IgD-negative memory B cell (primary cell): ENCODE measurements at regions not wholly inside any gene's neighbourhood (a gene's known extent, or its start where the extent isn't known, plus 50 kb on each side); places are given as distances from the start of the nearest gene placed in this dataset.
A peak's percentile ranks its signal among the peaks of the same experiment; 100 is the strongest.
"Not testable (repeated sequence)": the region's sequence is repeated elsewhere in the genome, so short reads cannot be mapped to it uniquely, and the experiment has no call there.

Source experiments
- H3K27ac Mint-ChIP-seq, 3 donors: one replicate each; pipeline ENCODE4 v1.8.0; 2020 to 2022; ENCODE audit warnings: mild to moderate bottlenecking in 3 of 3, mixed read lengths in 3 of 3, moderate library complexity in 1 of 3
- H3K27me3 Mint-ChIP-seq: one replicate; pipeline ENCODE4 v1.8.0; 2021; ENCODE audit warnings: mixed read lengths
- H3K36me3 Mint-ChIP-seq: one replicate; pipeline ENCODE4 v1.8.0; 2020; ENCODE audit warnings: mild to moderate bottlenecking, mixed read lengths
- H3K4me1 Mint-ChIP-seq, 3 donors: one replicate each; pipeline ENCODE4 v1.8.0; 2020 to 2022; ENCODE audit warnings: mixed read lengths in 3 of 3, mild to moderate bottlenecking in 1 of 3
- H3K4me3 Mint-ChIP-seq, 4 donors: one replicate each; pipeline ENCODE4 v1.8.0; 2020 to 2022; ENCODE audit warnings: mild to moderate bottlenecking in 4 of 4, mixed read lengths in 4 of 4, moderate library complexity in 3 of 4
- H3K9me3 Mint-ChIP-seq, 3 donors: one replicate each; pipeline ENCODE4 v1.8.0; 2020 to 2021; ENCODE audit warnings: mixed read lengths in 3 of 3, mild to moderate bottlenecking in 1 of 3

- Mint-ChIP-seq H3K4me1 (peaks cover 46 to 62% (median 60%) of the 10 kb centered on the region in 3 donors), H3K27ac (no peak overlapping the region), H3K4me3 (no peak overlapping the region), H3K36me3 (no peaks in the 10 kb centered on the region), H3K27me3 (peaks cover 2% of the 10 kb centered on the region), H3K9me3 (no peaks in the 10 kb centered on the region)
These were observed 109.0 kb downstream of the ANXA3 start for GRCh38 chr4:78660559-78660958.

GRCh38 chr4:78661086-78661690, 109.6 kb downstream of the ANXA3 start:
- no peaks in the 10 kb centered on the region for H3K36me3 Mint-ChIP-seq
- H3K9me3 Mint-ChIP-seq: no peaks in the 10 kb centered on the region
- H3K27ac Mint-ChIP-seq: peak overlapping the region in 2 of 3 donors; percentile 2 to 35
- peaks cover 2% of the 10 kb centered on the region for H3K27me3 Mint-ChIP-seq
- H3K4me3 Mint-ChIP-seq: peak overlapping the region in 3 of 4 donors; percentile 0 to 88 (median 30)
- peaks cover 44 to 58% (median 58%) of the 10 kb centered on the region in 3 donors for H3K4me1 Mint-ChIP-seq

GRCh38 chr4:78661921-78662521, 110.5 kb downstream of the ANXA3 start:
- Mint-ChIP-seq H3K36me3 (peaks cover 2% of the 10 kb centered on the region), H3K9me3 (no peaks in the 10 kb centered on the region), H3K4me3 (peak overlapping the region; percentile 18 to 88 (median 44)), H3K4me1 (peaks cover 45 to 62% (median 59%) of the 10 kb centered on the region in 3 donors), H3K27me3 (peaks cover 2% of the 10 kb centered on the region), H3K27ac (peak overlapping the region in 2 of 3 donors; percentile 35 to 89)

- H3K36me3 Mint-ChIP-seq: peaks cover 2% of the 10 kb centered on the region
- H3K9me3 Mint-ChIP-seq: no peaks in the 10 kb centered on the region
- no peaks in the 10 kb centered on the region for H3K27me3 Mint-ChIP-seq
- peaks cover 43 to 61% (median 56%) of the 10 kb centered on the region in 3 donors for H3K4me1 Mint-ChIP-seq
- peak overlapping the region in 3 of 4 donors; percentile 18 to 88 (median 71) for H3K4me3 Mint-ChIP-seq
- peak overlapping the region in 2 of 3 donors; percentile 35 to 89 for H3K27ac Mint-ChIP-seq
These were observed 111.1 kb downstream of the ANXA3 start for GRCh38 chr4:78662658-78663057.

GRCh38 chr4:78664296-78664695, 111.9 kb upstream of the BMP2K start:
- Mint-ChIP-seq H3K4me1 (peaks cover 41 to 64% (median 50%) of the 10 kb centered on the region in 3 donors), H3K4me3 (peak overlapping the region in 1 of 4 donors; percentile 24)
- not testable (repeated sequence) for H3K27me3 Mint-ChIP-seq, H3K27ac Mint-ChIP-seq, H3K9me3 Mint-ChIP-seq, H3K36me3 Mint-ChIP-seq

GRCh38 chr4:78665216-78665770, 110.9 kb upstream of the BMP2K start:
- peaks cover 0 to 2% (median 0%) of the 10 kb centered on the region in 3 donors for H3K9me3 Mint-ChIP-seq
- H3K4me3 Mint-ChIP-seq: no peak overlapping the region
- H3K27ac Mint-ChIP-seq: no peak overlapping the region
- H3K27me3 Mint-ChIP-seq: no peaks in the 10 kb centered on the region
- H3K36me3 Mint-ChIP-seq: peaks cover 3% of the 10 kb centered on the region
- H3K4me1 Mint-ChIP-seq: peaks cover 43 to 68% (median 50%) of the 10 kb centered on the region in 3 donors

- Mint-ChIP-seq H3K4me1 (peaks cover 37 to 66% (median 44%) of the 10 kb centered on the region in 3 donors), H3K36me3 (peaks cover 3% of the 10 kb centered on the region), H3K27me3 (no peaks in the 10 kb centered on the region), H3K9me3 (peaks cover 0 to 3% (median 0%) of the 10 kb centered on the region in 3 donors), H3K4me3 (peak overlapping the region in 3 of 4 donors; percentile 1 to 55 (median 41)), H3K27ac (peak overlapping the region in 1 of 3 donors; percentile 44)
These were observed 109.3 kb upstream of the BMP2K start for GRCh38 chr4:78666830-78667258.

GRCh38 chr4:78667325-78667724, 108.8 kb upstream of the BMP2K start:
- peaks cover 0 to 3% (median 0%) of the 10 kb centered on the region in 3 donors for H3K9me3 Mint-ChIP-seq
- H3K27ac Mint-ChIP-seq: peak overlapping the region in 2 of 3 donors; percentile 44 to 91
- peak overlapping the region in 2 of 4 donors; percentile 83 to 87 for H3K4me3 Mint-ChIP-seq
- H3K36me3 Mint-ChIP-seq: peaks cover 3% of the 10 kb centered on the region
- H3K4me1 Mint-ChIP-seq: peaks cover 35 to 66% (median 39%) of the 10 kb centered on the region in 3 donors
- H3K27me3 Mint-ChIP-seq: no peaks in the 10 kb centered on the region

- peak overlapping the region; percentile 36 to 91 (median 44) for H3K27ac Mint-ChIP-seq
- peak overlapping the region in 3 of 4 donors; percentile 49 to 87 (median 83) for H3K4me3 Mint-ChIP-seq
- H3K9me3 Mint-ChIP-seq: peaks cover 0 to 3% (median 0%) of the 10 kb centered on the region in 3 donors
- no peaks in the 10 kb centered on the region for H3K27me3 Mint-ChIP-seq
- H3K4me1 Mint-ChIP-seq: peaks cover 36 to 66% (median 37%) of the 10 kb centered on the region in 3 donors
- H3K36me3 Mint-ChIP-seq: peaks cover 3% of the 10 kb centered on the region
These were observed 108.4 kb upstream of the BMP2K start for GRCh38 chr4:78667764-78668163.

GRCh38 chr4:78669453-78669852, 106.7 kb upstream of the BMP2K start:
- Mint-ChIP-seq H3K36me3 (peaks cover 3% of the 10 kb centered on the region), H3K27me3 (no peaks in the 10 kb centered on the region), H3K4me1 (peaks cover 33 to 64% (median 41%) of the 10 kb centered on the region in 3 donors), H3K27ac (no peak overlapping the region), H3K9me3 (peaks cover 0 to 3% (median 0%) of the 10 kb centered on the region in 3 donors), H3K4me3 (no peak overlapping the region)

- no peaks in the 10 kb centered on the region for H3K27me3 Mint-ChIP-seq
- peaks cover 0 to 6% (median 6%) of the 10 kb centered on the region in 3 donors for H3K9me3 Mint-ChIP-seq
- peaks cover 27 to 53% (median 34%) of the 10 kb centered on the region in 3 donors for H3K4me1 Mint-ChIP-seq
- peak overlapping the region in 2 of 3 donors; percentile 30 to 80 for H3K27ac Mint-ChIP-seq
- peaks cover 1% of the 10 kb centered on the region for H3K36me3 Mint-ChIP-seq
- H3K4me3 Mint-ChIP-seq: peak overlapping the region in 2 of 4 donors; percentile 10 to 44
These were observed 104.0 kb upstream of the BMP2K start for GRCh38 chr4:78671903-78672815.

GRCh38 chr4:78673337-78673736, 102.8 kb upstream of the BMP2K start:
- H3K27me3 Mint-ChIP-seq: no peaks in the 10 kb centered on the region

GRCh38 chr4:78675325-78675724, 100.8 kb upstream of the BMP2K start:
- Mint-ChIP-seq H3K27ac (peak overlapping the region in 1 of 3 donors; percentile 68), H3K4me1 (peaks cover 18 to 30% (median 20%) of the 10 kb centered on the region in 3 donors), H3K36me3 (no peaks in the 10 kb centered on the region), H3K27me3 (no peaks in the 10 kb centered on the region), H3K9me3 (peaks cover 0 to 6% (median 3%) of the 10 kb centered on the region in 3 donors), H3K4me3 (no peak overlapping the region)

More at GRCh38 chr4:78673337-78673736, 102.8 kb upstream of the BMP2K start:
- H3K4me3 Mint-ChIP-seq: peak overlapping the region; percentile 4 to 56 (median 26)
- peaks cover 23 to 41% (median 27%) of the 10 kb centered on the region in 3 donors for H3K4me1 Mint-ChIP-seq
- peaks cover 1% of the 10 kb centered on the region for H3K36me3 Mint-ChIP-seq
- peak overlapping the region; percentile 30 to 86 (median 80) for H3K27ac Mint-ChIP-seq
- H3K9me3 Mint-ChIP-seq: peaks cover 0 to 6% (median 6%) of the 10 kb centered on the region in 3 donors

GRCh38 chr4:78682070-78682469, 94.1 kb upstream of the BMP2K start:
- Mint-ChIP-seq H3K27me3 (no peaks in the 10 kb centered on the region), H3K4me1 (peaks cover 3 to 14% (median 6%) of the 10 kb centered on the region in 3 donors), H3K4me3 (no peak overlapping the region), H3K9me3 (no peaks in the 10 kb centered on the region), H3K36me3 (no peaks in the 10 kb centered on the region), H3K27ac (peak overlapping the region in 1 of 3 donors; percentile 73)
